Ovary (tissue), 7 donors: ENCODE measurements at regions not wholly inside any gene's neighbourhood (a gene's known extent, or its start where the extent isn't known, plus 50 kb on each side); places are given as distances from the start of the nearest gene placed in this dataset.

Source experiments
- DNase-seq, 5 donors: peaks; one replicate each; pipeline ENCODE4 v3.0.0-alpha.2; 2019 to 2020
- H3K27ac ChIP-seq, 2 donors: fragments of 200-600 bp; one replicate each; pipeline versions ENCODE4 v1.5.1 to v1.8.0; 2019 to 2022
- H3K27me3 ChIP-seq: fragments of 200-600 bp; one replicate; pipeline ENCODE4 v1.8.0; 2022
- H3K36me3 ChIP-seq: fragments of 200-600 bp; sonication (generic); one replicate; pipeline ENCODE4 v1.5.1; 2019
- H3K4me1 ChIP-seq: one replicate; pipeline ENCODE4 v1.8.1; 2013; ENCODE audit warnings: mild to moderate bottlenecking, moderate library complexity; ENCODE audit not compliant: insufficient read depth
- H3K4me3 ChIP-seq: fragments of 200-600 bp; sonication (generic); one replicate; pipeline ENCODE4 v1.5.1; 2017
- H3K9me3 ChIP-seq, 2 donors: fragments of 200-600 bp in 1 of 2; sonication (generic) in 1 of 2; one replicate each; pipeline versions ENCODE4 v1.5.1 to v1.8.1; 2013 to 2019; ENCODE audit warnings: mild to moderate bottlenecking in 1 of 2, moderate library complexity in 1 of 2
- CTCF ChIP-seq, 3 donors: fragments of 450-650 bp in 2 of 3; fragments of 200-600 bp in 1 of 3; IDR thresholded peaks; one replicate each; pipeline versions ENCODE4 v1.5.1 to v1.8.0; 2016 to 2022; ENCODE audit warnings: antibody characterized with exemption in 3 of 3, mild to moderate bottlenecking in 1 of 3
- EP300 ChIP-seq: sonication (generic); formaldehyde crosslinking; IDR thresholded peaks from one replicate; pipeline ENCODE4 v1.6.1; 2017; ENCODE audit warnings: antibody characterized with exemption
- POLR2A ChIP-seq: fragments of 450-650 bp; IDR thresholded peaks from one replicate; pipeline ENCODE4 v1.6.1; 2017; ENCODE audit warnings: antibody characterized with exemption, mild to moderate bottlenecking, moderate library complexity
- WGBS, 3 donors: extraction: QIAGEN DNeasy Blood & Tissue Kit in 1 of 3; methylation state at CpG; one replicate each; pipeline versions ENCODE4 v1.1.5 to v1.1.7; 2013 to 2017; 5-methylcytosine and 5-hydroxymethylcytosine counted together
- intact Hi-C, 4 donors: fragments of 100-400 bp; cut with DNase I; formaldehyde crosslinking; loops; one replicate each; pipeline versions ENCODE4 v1.11.0 to v1.15.1; 2022 to 2023
- donor health status: DM: no; HTN: no; CAD: no; lungs with moderate emphysema.
- donor health status: DM: no; HTN: no; CAD: no.
- donor health status: Bipolar disorder and iron deficiency.
- donor health status: DM: no; HTN: no; CAD: no.
- donor health status: DM: yes; HTN: yes; CAD: no.

GRCh38 chr7:85324145-85324799 lies 137.4 kb upstream of the SEMA3D start:
- no peaks in the 10 kb centered on the region for H3K36me3 ChIP-seq

GRCh38 chr7:85322252-85322651 lies 135.4 kb upstream of the SEMA3D start:
- intact Hi-C loops, result no loop called here
- H3K4me3 ChIP-seq, result no peak overlapping the region
- no peaks in the 10 kb centered on the region for H3K36me3 ChIP-seq
- DNase-seq, result no peak
- no peak overlapping the region for H3K27ac ChIP-seq
- WGBS, 3 donors, result 44 to 46% (median 46%) methylated on average over 4 of the region's 4 CpGs
- H3K9me3 ChIP-seq, result no peaks in the 10 kb centered on the region
- no peak for TF ChIP-seq POLR2A
- TF ChIP-seq CTCF (IDR thresholded peaks at IDR 0.05), result no peak
- TF ChIP-seq EP300, result no peak
- no peaks in the 10 kb centered on the region for H3K27me3 ChIP-seq
- no peaks in the 10 kb centered on the region for H3K4me1 ChIP-seq

More at GRCh38 chr7:85324145-85324799, 137.4 kb upstream of the SEMA3D start:
- no peaks in the 10 kb centered on the region for H3K4me1 ChIP-seq
- no peak for TF ChIP-seq EP300
- no peak for TF ChIP-seq POLR2A
- TF ChIP-seq CTCF (IDR thresholded peaks at IDR 0.05), result no peak
- no peak overlapping the region for H3K4me3 ChIP-seq
- no peaks in the 10 kb centered on the region for H3K9me3 ChIP-seq
- intact Hi-C loops, result no loop called here
- no peak overlapping the region for H3K27ac ChIP-seq
- WGBS, 3 donors, result 70 to 83% (median 80%) methylated on average over 4 of the region's 4 CpGs
- no peaks in the 10 kb centered on the region for H3K27me3 ChIP-seq
- DNase-seq, result no peak

GRCh38 chr7:85320699-85321476 lies 134.0 kb upstream of the SEMA3D start:
- no peaks in the 10 kb centered on the region for H3K36me3 ChIP-seq
- TF ChIP-seq EP300, result no peak
- TF ChIP-seq CTCF (IDR thresholded peaks at IDR 0.05), result no peak
- no peak for TF ChIP-seq POLR2A
- intact Hi-C loops, result no loop called here
- no peak overlapping the region for H3K27ac ChIP-seq
- 62 to 74% (median 70%) methylated on average over 3 of the region's 3 CpGs for WGBS, 3 donors
- H3K27me3 ChIP-seq, result no peaks in the 10 kb centered on the region
- no peak overlapping the region for H3K4me3 ChIP-seq
- H3K4me1 ChIP-seq, result no peaks in the 10 kb centered on the region
- DNase-seq, result no peak
- no peaks in the 10 kb centered on the region for H3K9me3 ChIP-seq

- Histone ChIP-seq H3K36me3 (no peaks in the 10 kb centered on the region), H3K9me3 (no peaks in the 10 kb centered on the region), H3K4me1 (no peaks in the 10 kb centered on the region), H3K27ac (no peak overlapping the region), H3K4me3 (no peak overlapping the region), H3K27me3 (no peaks in the 10 kb centered on the region)
- intact Hi-C loops, result no loop called here
- TF ChIP-seq CTCF (IDR thresholded peaks at IDR 0.05), result no peak
- no peak for TF ChIP-seq EP300
- no peak for TF ChIP-seq POLR2A
- DNase-seq, result no peak
- WGBS, 3 donors, result 53 to 57% (median 54%) methylated on average over 2 of the region's 2 CpGs
These were observed 129.6 kb upstream of the SEMA3D start for GRCh38 chr7:85316489-85316888.
